ENCODE measurements at regions not wholly inside any gene's neighbourhood (a gene's known extent, or its start where the extent isn't known, plus 50 kb on each side); places are given as distances from the start of the nearest gene placed in this dataset.
"Not testable (repeated sequence)": the region's sequence is repeated elsewhere in the genome, so short reads cannot be mapped to it uniquely, and the experiment has no call there.

GRCh38 chr1:218008296-218008695 is 276.8 kb upstream of the RRP15 start:
- not testable (repeated sequence) for H3K27me3 ChIP-seq (ENCODE audit: control insufficient read depth in 5 of 5, insufficient read depth in 4 of 5, low read length in 5 of 5); H3K36me3 ChIP-seq (ENCODE audit: control insufficient read depth in 5 of 5, insufficient read depth in 5 of 5, low read length in 5 of 5); H3K4me1 ChIP-seq (ENCODE audit: control insufficient read depth in 5 of 5, insufficient read depth in 5 of 5, low read length in 5 of 5); H3K4me3 ChIP-seq (ENCODE audit: low read depth in 1 of 5, low read length in 5 of 5); H3K9me3 ChIP-seq (ENCODE audit: control insufficient read depth in 5 of 5, low read length in 5 of 5); H3K9ac ChIP-seq (ENCODE audit: low read length in 5 of 5); H3K27ac ChIP-seq (ENCODE audit: low read depth, low read length)

- H3K4me1 ChIP-seq (ENCODE audit: control insufficient read depth in 5 of 5, insufficient read depth in 5 of 5, low read length in 5 of 5); H3K9ac ChIP-seq (ENCODE audit: low read length in 5 of 5); H3K36me3 ChIP-seq (ENCODE audit: control insufficient read depth in 5 of 5, insufficient read depth in 5 of 5, low read length in 5 of 5); H3K9me3 ChIP-seq (ENCODE audit: control insufficient read depth in 5 of 5, low read length in 5 of 5); H3K27me3 ChIP-seq (ENCODE audit: control insufficient read depth in 5 of 5, insufficient read depth in 4 of 5, low read length in 5 of 5); H3K4me3 ChIP-seq (ENCODE audit: low read depth in 1 of 5, low read length in 5 of 5); H3K27ac ChIP-seq (ENCODE audit: low read depth, low read length): not testable (repeated sequence)
Observed at GRCh38 chr1:218015106-218015505, 270.0 kb upstream of the RRP15 start.

GRCh38 chr1:218024211-218024720 is 260.8 kb upstream of the RRP15 start:
- no peak overlapping the region for H3K27ac ChIP-seq (ENCODE audit: low read depth, low read length)
- no peaks in the 10 kb centered on the region for H3K27me3 ChIP-seq (ENCODE audit: control insufficient read depth in 5 of 5, insufficient read depth in 4 of 5, low read length in 5 of 5)
- no peaks in the 10 kb centered on the region for H3K36me3 ChIP-seq (ENCODE audit: control insufficient read depth in 5 of 5, insufficient read depth in 5 of 5, low read length in 5 of 5)
- H3K4me3 ChIP-seq (ENCODE audit: low read depth in 1 of 5, low read length in 5 of 5) = no peak overlapping the region
- no peak overlapping the region for H3K9ac ChIP-seq (ENCODE audit: low read length in 5 of 5)
- H3K4me1 ChIP-seq (ENCODE audit: control insufficient read depth in 5 of 5, insufficient read depth in 5 of 5, low read length in 5 of 5) = no peaks in the 10 kb centered on the region
- H3K9me3 ChIP-seq (ENCODE audit: control insufficient read depth in 5 of 5, low read length in 5 of 5) = peaks cover 2 to 5% (median 3%) of the 10 kb centered on the region in 5 donors

GRCh38 chr1:218025454-218025853 is 259.6 kb upstream of the RRP15 start:
- Histone ChIP-seq H3K4me3 (ENCODE audit: low read depth in 1 of 5, low read length in 5 of 5) (no peak overlapping the region), H3K4me1 (ENCODE audit: control insufficient read depth in 5 of 5, insufficient read depth in 5 of 5, low read length in 5 of 5) (no peaks in the 10 kb centered on the region), H3K9me3 (ENCODE audit: control insufficient read depth in 5 of 5, low read length in 5 of 5) (peaks cover 0 to 5% (median 3%) of the 10 kb centered on the region in 5 donors), H3K9ac (ENCODE audit: low read length in 5 of 5) (no peak overlapping the region), H3K36me3 (ENCODE audit: control insufficient read depth in 5 of 5, insufficient read depth in 5 of 5, low read length in 5 of 5) (no peaks in the 10 kb centered on the region), H3K27ac (ENCODE audit: low read depth, low read length) (no peak overlapping the region), H3K27me3 (ENCODE audit: control insufficient read depth in 5 of 5, insufficient read depth in 4 of 5, low read length in 5 of 5) (no peaks in the 10 kb centered on the region)

- Histone ChIP-seq H3K9me3 (ENCODE audit: control insufficient read depth in 5 of 5, low read length in 5 of 5) (peaks cover 0 to 2% (median 0%) of the 10 kb centered on the region in 5 donors), H3K4me3 (ENCODE audit: low read depth in 1 of 5, low read length in 5 of 5) (no peak overlapping the region), H3K27me3 (ENCODE audit: control insufficient read depth in 5 of 5, insufficient read depth in 4 of 5, low read length in 5 of 5) (no peaks in the 10 kb centered on the region), H3K27ac (ENCODE audit: low read depth, low read length) (no peak overlapping the region), H3K9ac (ENCODE audit: low read length in 5 of 5) (no peak overlapping the region), H3K36me3 (ENCODE audit: control insufficient read depth in 5 of 5, insufficient read depth in 5 of 5, low read length in 5 of 5) (no peaks in the 10 kb centered on the region), H3K4me1 (ENCODE audit: control insufficient read depth in 5 of 5, insufficient read depth in 5 of 5, low read length in 5 of 5) (peaks cover 0 to 4% (median 0%) of the 10 kb centered on the region in 5 donors)
Observed at GRCh38 chr1:218027152-218027551, 257.9 kb upstream of the RRP15 start.

- Histone ChIP-seq H3K9me3 (ENCODE audit: control insufficient read depth in 5 of 5, low read length in 5 of 5) (peaks cover 0 to 2% (median 0%) of the 10 kb centered on the region in 5 donors), H3K36me3 (ENCODE audit: control insufficient read depth in 5 of 5, insufficient read depth in 5 of 5, low read length in 5 of 5) (no peaks in the 10 kb centered on the region), H3K4me3 (ENCODE audit: low read depth in 1 of 5, low read length in 5 of 5) (no peak overlapping the region), H3K9ac (ENCODE audit: low read length in 5 of 5) (no peak overlapping the region), H3K4me1 (ENCODE audit: control insufficient read depth in 5 of 5, insufficient read depth in 5 of 5, low read length in 5 of 5) (peaks cover 0 to 4% (median 0%) of the 10 kb centered on the region in 5 donors), H3K27me3 (ENCODE audit: control insufficient read depth in 5 of 5, insufficient read depth in 4 of 5, low read length in 5 of 5) (no peaks in the 10 kb centered on the region), H3K27ac (ENCODE audit: low read depth, low read length) (no peak overlapping the region)
Observed at GRCh38 chr1:218030846-218031245, 254.2 kb upstream of the RRP15 start.

- Histone ChIP-seq H3K9ac (ENCODE audit: low read length in 5 of 5) (no peak overlapping the region), H3K27ac (ENCODE audit: low read depth, low read length) (no peak overlapping the region), H3K36me3 (ENCODE audit: control insufficient read depth in 5 of 5, insufficient read depth in 5 of 5, low read length in 5 of 5) (no peaks in the 10 kb centered on the region), H3K4me3 (ENCODE audit: low read depth in 1 of 5, low read length in 5 of 5) (no peak overlapping the region), H3K27me3 (ENCODE audit: control insufficient read depth in 5 of 5, insufficient read depth in 4 of 5, low read length in 5 of 5) (no peaks in the 10 kb centered on the region), H3K9me3 (ENCODE audit: control insufficient read depth in 5 of 5, low read length in 5 of 5) (peaks cover 0 to 2% (median 0%) of the 10 kb centered on the region in 5 donors), H3K4me1 (ENCODE audit: control insufficient read depth in 5 of 5, insufficient read depth in 5 of 5, low read length in 5 of 5) (peaks cover 0 to 4% (median 0%) of the 10 kb centered on the region in 5 donors)
Observed at GRCh38 chr1:218031901-218032300, 253.2 kb upstream of the RRP15 start.

GRCh38 chr1:218034468-218034867 is 250.6 kb upstream of the RRP15 start:
- no peaks in the 10 kb centered on the region for H3K36me3 ChIP-seq (ENCODE audit: control insufficient read depth in 5 of 5, insufficient read depth in 5 of 5, low read length in 5 of 5)
- peaks cover 0 to 2% (median 0%) of the 10 kb centered on the region in 5 donors for H3K9me3 ChIP-seq (ENCODE audit: control insufficient read depth in 5 of 5, low read length in 5 of 5)
- no peak overlapping the region for H3K27ac ChIP-seq (ENCODE audit: low read depth, low read length)
- no peak overlapping the region for H3K4me3 ChIP-seq (ENCODE audit: low read depth in 1 of 5, low read length in 5 of 5)
- peaks cover 0 to 4% (median 0%) of the 10 kb centered on the region in 5 donors for H3K4me1 ChIP-seq (ENCODE audit: control insufficient read depth in 5 of 5, insufficient read depth in 5 of 5, low read length in 5 of 5)
- H3K9ac ChIP-seq (ENCODE audit: low read length in 5 of 5) = no peak overlapping the region
- no peaks in the 10 kb centered on the region for H3K27me3 ChIP-seq (ENCODE audit: control insufficient read depth in 5 of 5, insufficient read depth in 4 of 5, low read length in 5 of 5)

GRCh38 chr1:218048828-218049420 is 236.2 kb upstream of the RRP15 start:
- Histone ChIP-seq H3K9ac (ENCODE audit: low read length in 5 of 5) (no peak overlapping the region), H3K27ac (ENCODE audit: low read depth, low read length) (no peak overlapping the region), H3K36me3 (ENCODE audit: control insufficient read depth in 5 of 5, insufficient read depth in 5 of 5, low read length in 5 of 5) (no peaks in the 10 kb centered on the region), H3K9me3 (ENCODE audit: control insufficient read depth in 5 of 5, low read length in 5 of 5) (no peaks in the 10 kb centered on the region), H3K4me3 (ENCODE audit: low read depth in 1 of 5, low read length in 5 of 5) (no peak overlapping the region), H3K27me3 (ENCODE audit: control insufficient read depth in 5 of 5, insufficient read depth in 4 of 5, low read length in 5 of 5) (no peaks in the 10 kb centered on the region), H3K4me1 (ENCODE audit: control insufficient read depth in 5 of 5, insufficient read depth in 5 of 5, low read length in 5 of 5) (no peaks in the 10 kb centered on the region)

- H3K27me3 ChIP-seq (ENCODE audit: control insufficient read depth in 5 of 5, insufficient read depth in 4 of 5, low read length in 5 of 5) = no peaks in the 10 kb centered on the region
- H3K4me1 ChIP-seq (ENCODE audit: control insufficient read depth in 5 of 5, insufficient read depth in 5 of 5, low read length in 5 of 5) = no peaks in the 10 kb centered on the region
Observed at GRCh38 chr1:218049641-218050040, 235.5 kb upstream of the RRP15 start.

More at GRCh38 chr1:218049641-218050040, 235.5 kb upstream of the RRP15 start:
- Histone ChIP-seq H3K27ac (ENCODE audit: low read depth, low read length) (no peak overlapping the region), H3K36me3 (ENCODE audit: control insufficient read depth in 5 of 5, insufficient read depth in 5 of 5, low read length in 5 of 5) (no peaks in the 10 kb centered on the region), H3K9me3 (ENCODE audit: control insufficient read depth in 5 of 5, low read length in 5 of 5) (no peaks in the 10 kb centered on the region), H3K4me3 (ENCODE audit: low read depth in 1 of 5, low read length in 5 of 5) (no peak overlapping the region), H3K9ac (ENCODE audit: low read length in 5 of 5) (no peak overlapping the region)
